ENCODE measurements at regions not wholly inside any gene's neighbourhood (a gene's known extent, or its start where the extent isn't known, plus 50 kb on each side); places are given as distances from the start of the nearest gene placed in this dataset.

- no peak for TF ChIP-seq CTCF (IDR thresholded peaks at IDR 0.05)
- no peak for TF ChIP-seq POLR2AphosphoS5 (IDR thresholded peaks at IDR 0.05)
Observed at GRCh38 chr1:182240085-182240484, 151.5 kb downstream of the GLUL start.
